VCaP (cell line): ENCODE measurements at regions not wholly inside any gene's neighbourhood (a gene's known extent, or its start where the extent isn't known, plus 50 kb on each side); places are given as distances from the start of the nearest gene placed in this dataset.
A peak's percentile ranks its signal among the peaks of the same experiment; 100 is the strongest.

Experiments
- H3K27ac ChIP-seq: fragments of 450-650 bp; 2 replicates; pipeline ENCODE4 v1.5.1; 2017
- TF ChIP-seq, protein P1 (sequence below): fragments of 450-650 bp; conservative IDR thresholded peaks from 2 replicates; pipeline ENCODE4 v1.5.1; 2017; ENCODE audit warnings: mild to moderate bottlenecking, moderate library complexity

DNA sequence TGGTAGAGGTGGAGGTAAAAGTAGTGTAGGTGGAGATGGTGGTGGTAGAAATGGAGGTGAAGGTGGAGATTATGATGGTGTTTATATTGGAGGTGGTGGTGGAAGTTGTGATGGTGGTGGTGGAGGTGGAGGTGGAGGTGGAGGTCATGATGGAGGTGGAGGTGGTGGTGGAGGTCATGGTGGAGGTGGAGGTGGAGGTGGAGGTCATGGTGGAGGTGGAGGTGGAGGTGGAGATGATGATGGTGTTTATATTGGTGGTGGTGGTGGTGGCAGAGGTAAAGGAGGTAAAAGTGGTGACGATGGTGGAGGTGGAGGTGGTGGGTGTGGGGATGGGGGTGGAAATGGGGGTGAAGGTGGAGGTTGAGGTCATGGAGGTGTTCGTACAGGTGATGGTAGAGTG is 107.8 kb downstream of the ASB7 start:
- TF ChIP-seq, protein P1, sequence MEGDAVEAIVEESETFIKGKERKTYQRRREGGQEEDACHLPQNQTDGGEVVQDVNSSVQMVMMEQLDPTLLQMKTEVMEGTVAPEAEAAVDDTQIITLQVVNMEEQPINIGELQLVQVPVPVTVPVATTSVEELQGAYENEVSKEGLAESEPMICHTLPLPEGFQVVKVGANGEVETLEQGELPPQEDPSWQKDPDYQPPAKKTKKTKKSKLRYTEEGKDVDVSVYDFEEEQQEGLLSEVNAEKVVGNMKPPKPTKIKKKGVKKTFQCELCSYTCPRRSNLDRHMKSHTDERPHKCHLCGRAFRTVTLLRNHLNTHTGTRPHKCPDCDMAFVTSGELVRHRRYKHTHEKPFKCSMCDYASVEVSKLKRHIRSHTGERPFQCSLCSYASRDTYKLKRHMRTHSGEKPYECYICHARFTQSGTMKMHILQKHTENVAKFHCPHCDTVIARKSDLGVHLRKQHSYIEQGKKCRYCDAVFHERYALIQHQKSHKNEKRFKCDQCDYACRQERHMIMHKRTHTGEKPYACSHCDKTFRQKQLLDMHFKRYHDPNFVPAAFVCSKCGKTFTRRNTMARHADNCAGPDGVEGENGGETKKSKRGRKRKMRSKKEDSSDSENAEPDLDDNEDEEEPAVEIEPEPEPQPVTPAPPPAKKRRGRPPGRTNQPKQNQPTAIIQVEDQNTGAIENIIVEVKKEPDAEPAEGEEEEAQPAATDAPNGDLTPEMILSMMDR: no peak
- no peak overlapping the region for H3K27ac ChIP-seq

DNA sequence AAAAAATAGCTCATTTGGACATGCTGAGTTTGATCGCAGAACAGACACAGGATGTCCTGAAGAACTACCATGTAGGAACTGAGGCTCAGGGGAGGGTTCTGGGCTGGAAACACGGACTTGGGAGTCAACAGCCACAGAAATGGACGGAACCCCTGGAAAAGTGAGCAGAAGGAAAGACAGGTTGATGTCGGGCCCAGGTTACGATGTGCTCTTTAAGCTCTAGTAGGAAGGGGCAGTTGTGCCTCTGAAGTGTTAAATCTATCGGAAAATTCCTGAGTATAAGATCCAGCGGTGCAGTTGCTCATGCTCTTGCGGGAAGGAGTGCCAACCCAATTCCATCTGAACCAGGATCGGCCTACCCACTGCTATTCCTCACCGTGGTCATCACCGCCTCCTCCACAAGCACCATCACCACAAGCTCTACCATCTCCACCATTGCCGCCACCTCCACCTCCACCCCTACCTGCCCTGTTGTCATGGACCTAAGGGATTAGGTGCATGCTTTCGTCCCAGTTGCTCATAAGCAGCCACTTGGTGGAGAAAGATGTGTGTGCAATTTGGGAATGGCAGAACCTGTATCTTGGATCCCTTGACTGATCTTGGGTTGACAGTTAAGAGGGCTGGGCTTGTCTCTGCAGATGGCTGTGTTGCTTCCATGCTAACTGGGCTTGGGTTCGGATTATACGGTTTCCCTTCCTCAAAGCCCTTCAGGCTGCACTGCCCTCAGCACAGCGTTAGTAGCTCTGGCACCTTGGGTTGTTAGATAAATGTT is 108.5 kb downstream of the ASB7 start:
- TF ChIP-seq, protein P1: no peak
- H3K27ac ChIP-seq: no peak overlapping the region

DNA sequence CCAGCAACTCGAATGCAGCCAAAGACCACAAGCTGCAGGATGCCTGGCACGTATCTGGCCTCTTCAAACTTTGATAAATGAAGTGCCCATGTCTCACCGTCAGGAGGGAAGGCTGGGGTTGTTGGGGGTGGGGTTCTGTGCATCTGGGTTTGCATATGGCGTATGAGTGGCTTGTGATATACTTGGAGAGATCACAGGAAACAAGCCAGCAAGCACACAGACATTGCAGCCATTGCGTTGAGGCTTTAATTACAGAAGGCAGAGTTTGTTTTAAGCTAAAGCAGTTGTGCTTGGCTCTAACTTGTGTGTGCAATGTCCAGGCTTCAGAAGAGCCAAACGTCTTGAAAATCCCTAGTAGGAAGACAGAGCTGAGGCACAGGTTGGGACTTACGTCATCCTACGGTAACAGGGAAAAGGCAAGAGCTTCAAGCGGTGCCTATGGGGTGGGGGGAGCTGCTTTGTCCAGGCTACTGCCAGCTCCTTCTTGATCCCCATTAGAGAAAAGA is 109.2 kb downstream of the ASB7 start:
- no peak overlapping the region for H3K27ac ChIP-seq
- TF ChIP-seq, protein P1: no peak

DNA sequence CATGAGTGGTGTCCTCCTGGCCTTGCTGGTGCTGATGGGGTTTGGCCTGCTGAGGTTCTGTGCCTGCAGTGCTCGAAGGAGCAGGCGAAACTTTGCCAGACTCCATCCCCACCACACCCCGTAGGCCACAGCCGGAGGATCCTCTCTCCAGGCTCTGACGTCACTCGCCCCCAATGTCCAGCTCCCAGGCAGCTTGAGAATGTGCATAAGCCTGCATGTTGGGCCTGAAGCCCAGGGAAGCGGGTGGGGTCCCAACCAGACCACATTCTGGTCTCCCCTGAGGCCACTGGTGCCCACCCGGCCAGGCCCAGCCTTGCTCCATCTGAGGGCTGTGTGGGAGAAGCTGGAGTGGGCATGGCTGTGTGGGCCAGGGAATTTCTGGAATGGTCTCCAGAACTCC is 109.8 kb downstream of the ASB7 start:
- H3K27ac ChIP-seq: no peak overlapping the region
- TF ChIP-seq, protein P1: no peak

DNA sequence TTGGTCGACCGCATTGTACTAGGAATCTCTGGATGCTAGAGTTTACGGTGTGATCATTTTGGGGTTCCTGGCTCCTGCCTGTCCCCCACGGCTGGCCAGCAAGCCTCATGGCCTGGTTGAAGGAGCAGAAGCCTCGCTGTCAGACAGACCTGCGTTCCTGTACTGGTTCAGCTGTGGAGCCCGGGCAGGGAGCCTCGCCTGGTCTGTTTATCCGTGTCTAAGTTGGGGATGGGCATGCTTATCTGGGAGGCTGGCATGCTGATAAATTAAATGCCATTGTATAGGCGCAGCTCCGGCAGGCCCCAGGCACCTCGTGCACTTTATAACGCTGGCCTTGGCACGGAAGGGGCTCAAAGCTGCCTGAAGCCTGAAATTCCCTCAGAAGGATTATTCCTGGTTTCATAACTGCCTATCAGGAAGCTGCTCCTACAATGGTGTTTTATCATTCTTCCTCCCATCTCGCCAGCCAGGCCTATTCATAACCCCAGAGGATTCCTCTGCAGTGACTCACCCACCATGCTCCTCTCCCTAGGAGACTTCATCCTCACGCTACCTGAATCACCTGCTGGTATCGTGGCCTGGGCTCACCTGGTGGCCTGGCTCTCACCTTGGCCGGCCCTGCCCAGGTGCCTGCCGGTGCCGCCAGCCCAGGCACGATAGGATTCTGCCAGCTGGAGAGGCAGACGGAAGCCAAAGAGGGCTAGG is 110.9 kb downstream of the ASB7 start:
- H3K27ac ChIP-seq: no peak overlapping the region; the same call in 1 of the 2 replicates
- TF ChIP-seq, protein P1: no peak

DNA sequence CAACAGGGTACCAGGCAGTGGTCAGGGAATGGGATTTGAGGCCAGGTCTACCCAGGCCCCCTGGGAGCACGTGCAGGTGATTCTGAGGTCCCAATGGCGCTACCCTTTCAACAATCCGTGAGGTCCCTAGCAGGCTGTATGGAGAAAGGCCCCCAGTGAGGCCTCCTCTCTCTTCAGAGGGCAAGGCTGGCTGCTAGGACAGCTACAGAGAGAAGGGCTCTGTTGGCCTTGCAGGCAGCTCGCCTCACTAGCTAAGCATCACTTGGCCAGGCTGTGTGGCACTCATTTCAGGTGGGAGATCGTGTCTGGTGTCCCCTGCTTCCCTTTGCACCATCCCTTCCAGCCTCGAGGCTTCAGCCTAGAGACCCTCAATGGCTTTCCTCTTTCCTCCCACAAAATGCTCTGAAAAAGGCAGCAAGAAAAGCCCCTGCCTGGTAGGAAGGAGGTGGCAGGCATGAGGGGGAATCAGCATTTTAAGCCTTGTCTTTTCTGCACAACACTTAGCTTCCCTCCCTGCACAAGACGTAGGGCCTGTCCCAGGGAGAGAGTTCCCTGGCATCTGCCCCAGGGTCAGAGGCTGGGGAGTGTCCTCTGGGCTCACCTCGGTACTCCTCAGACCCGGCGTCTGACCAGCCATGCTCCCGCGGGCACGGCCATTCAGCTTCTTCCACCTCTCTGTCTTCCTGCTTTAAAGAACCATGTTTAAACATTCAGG is 111.8 kb downstream of the ASB7 start:
- peak overlapping the region; percentile 5; the same call in 1 of the 2 replicates for H3K27ac ChIP-seq
- TF ChIP-seq, protein P1: no peak
